Stimulated activated naive B cell treated with anti-CD40 and anti-IgM and Interleukin-4, amounts not matched to agents 10 μg/mL and 1 μg/mL and 100 μg/mL, for 72 hours (primary cell): ENCODE measurements at regions not wholly inside any gene's neighbourhood (a gene's known extent, or its start where the extent isn't known, plus 50 kb on each side); places are given as distances from the start of the nearest gene placed in this dataset.

Experiments used
- ATAC-seq, 2 donors: fragments of 150-1000 bp; cut with Tn5 transposase; replicated peaks; 2 replicates each; pipeline ENCODE4 v1.10.0; 2021; ENCODE audit warnings: moderate library complexity in 1 of 2
- DNase-seq: peaks from one replicate; pipeline ENCODE4 v3.0.0; 2021
- H3K27ac Mint-ChIP-seq: one replicate; pipeline ENCODE4 v1.8.0; 2022; ENCODE audit warnings: mild to moderate bottlenecking, mixed read lengths
- H3K27me3 Mint-ChIP-seq, 2 donors: one replicate each; pipeline ENCODE4 v1.8.0; 2022; ENCODE audit warnings: mixed read lengths in 2 of 2
- H3K36me3 Mint-ChIP-seq, 2 donors: one replicate each; pipeline ENCODE4 v1.8.0; 2022; ENCODE audit warnings: mixed read lengths in 2 of 2, mild to moderate bottlenecking in 1 of 2
- H3K4me1 Mint-ChIP-seq, 2 donors: one replicate each; pipeline ENCODE4 v1.8.0; 2022; ENCODE audit warnings: mixed read lengths in 2 of 2, mild to moderate bottlenecking in 1 of 2
- H3K4me3 Mint-ChIP-seq, 2 donors: one replicate each; pipeline ENCODE4 v1.8.0; 2022; ENCODE audit warnings: mild to moderate bottlenecking in 2 of 2, mixed read lengths in 2 of 2, moderate library complexity in 1 of 2
- H3K9me3 Mint-ChIP-seq, 2 donors: one replicate each; pipeline ENCODE4 v1.8.0; 2022; ENCODE audit warnings: mixed read lengths in 2 of 2, mild to moderate bottlenecking in 1 of 2

- Mint-ChIP-seq H3K9me3 (peaks cover 0 to 1% of the 10 kb centered on the region in 2 donors), H3K4me1 (no peaks in the 10 kb centered on the region), H3K27ac (no peak overlapping the region), H3K4me3 (no peak overlapping the region), H3K27me3 (no peaks in the 10 kb centered on the region), H3K36me3 (no peaks in the 10 kb centered on the region)
- ATAC-seq (no peak), DNase-seq (no peak)
These were observed 94.0 kb upstream of the LRRN1 start for GRCh38 chr3:3705090-3705775.

- ATAC-seq (no peak), DNase-seq (no peak)
- Mint-ChIP-seq H3K27me3 (no peaks in the 10 kb centered on the region), H3K27ac (no peak overlapping the region), H3K36me3 (no peaks in the 10 kb centered on the region), H3K9me3 (peaks cover 0 to 1% of the 10 kb centered on the region in 2 donors), H3K4me1 (no peaks in the 10 kb centered on the region), H3K4me3 (no peak overlapping the region)
These were observed 97.3 kb upstream of the LRRN1 start for GRCh38 chr3:3701949-3702348.

GRCh38 chr3:3699816-3700633, 99.2 kb upstream of the LRRN1 start:
- Mint-ChIP-seq H3K27ac (no peak overlapping the region), H3K4me1 (no peaks in the 10 kb centered on the region), H3K9me3 (peaks cover 0 to 1% of the 10 kb centered on the region in 2 donors), H3K4me3 (no peak overlapping the region), H3K27me3 (no peaks in the 10 kb centered on the region), H3K36me3 (no peaks in the 10 kb centered on the region)
- DNase-seq: no peak
- ATAC-seq: no peak

GRCh38 chr3:3699407-3699806, 99.8 kb upstream of the LRRN1 start:
- no peaks in the 10 kb centered on the region for H3K27me3 Mint-ChIP-seq
- ATAC-seq: no peak
- H3K9me3 Mint-ChIP-seq: peaks cover 0 to 1% of the 10 kb centered on the region in 2 donors
- H3K36me3 Mint-ChIP-seq: no peaks in the 10 kb centered on the region
- DNase-seq: no peak
- H3K4me1 Mint-ChIP-seq: no peaks in the 10 kb centered on the region
- no peak overlapping the region for H3K4me3 Mint-ChIP-seq
- H3K27ac Mint-ChIP-seq: no peak overlapping the region

GRCh38 chr3:3696345-3696744, 102.9 kb upstream of the LRRN1 start:
- Mint-ChIP-seq H3K9me3 (peaks cover 0 to 2% of the 10 kb centered on the region in 2 donors), H3K36me3 (no peaks in the 10 kb centered on the region), H3K4me1 (no peaks in the 10 kb centered on the region), H3K27me3 (no peaks in the 10 kb centered on the region), H3K4me3 (no peak overlapping the region), H3K27ac (no peak overlapping the region)
- DNase-seq: no peak
- no peak for ATAC-seq

- no peak for ATAC-seq
- H3K36me3 Mint-ChIP-seq: no peaks in the 10 kb centered on the region
These were observed 105.6 kb upstream of the LRRN1 start for GRCh38 chr3:3693593-3693992.

GRCh38 chr3:3689601-3690375, 109.4 kb upstream of the LRRN1 start:
- Mint-ChIP-seq H3K27ac (no peak overlapping the region), H3K36me3 (peaks cover 4 to 7% of the 10 kb centered on the region in 2 donors), H3K4me3 (no peak overlapping the region), H3K9me3 (peaks cover 6 to 9% of the 10 kb centered on the region in 2 donors), H3K27me3 (no peaks in the 10 kb centered on the region), H3K4me1 (peaks cover 4 to 13% of the 10 kb centered on the region in 2 donors)
- DNase-seq (no peak), ATAC-seq (no peak)

More at GRCh38 chr3:3693593-3693992, 105.6 kb upstream of the LRRN1 start:
- Mint-ChIP-seq H3K27me3 (no peaks in the 10 kb centered on the region), H3K9me3 (peaks cover 0 to 3% of the 10 kb centered on the region in 2 donors), H3K4me1 (no peaks in the 10 kb centered on the region), H3K27ac (no peak overlapping the region), H3K4me3 (no peak overlapping the region)
- DNase-seq: no peak

- Mint-ChIP-seq H3K4me3 (peak overlapping the region in 1 of 2 donors; percentile 21), H3K27me3 (no peaks in the 10 kb centered on the region)
These were observed 112.2 kb upstream of the LRRN1 start for GRCh38 chr3:3686907-3687648.

GRCh38 chr3:3685721-3686120, 113.5 kb upstream of the LRRN1 start:
- H3K4me3 Mint-ChIP-seq: no peak overlapping the region
- DNase-seq (no peak), ATAC-seq (no peak)
- peaks cover 4 to 7% of the 10 kb centered on the region in 2 donors for H3K36me3 Mint-ChIP-seq
- peaks cover 6 to 8% of the 10 kb centered on the region in 2 donors for H3K9me3 Mint-ChIP-seq
- H3K4me1 Mint-ChIP-seq: peaks cover 4 to 13% of the 10 kb centered on the region in 2 donors
- H3K27me3 Mint-ChIP-seq: no peaks in the 10 kb centered on the region
- no peak overlapping the region for H3K27ac Mint-ChIP-seq

More at GRCh38 chr3:3686907-3687648, 112.2 kb upstream of the LRRN1 start:
- DNase-seq (no peak), ATAC-seq (peak; percentile 89 to 91)
- Mint-ChIP-seq H3K27ac (peak overlapping the region; percentile 80), H3K4me1 (peaks cover 4 to 13% of the 10 kb centered on the region in 2 donors), H3K36me3 (peaks cover 4 to 7% of the 10 kb centered on the region in 2 donors), H3K9me3 (peaks cover 6 to 8% of the 10 kb centered on the region in 2 donors)

GRCh38 chr3:3683261-3683660, 116.0 kb upstream of the LRRN1 start:
- no peaks in the 10 kb centered on the region for H3K27me3 Mint-ChIP-seq
- peaks cover 4 to 7% of the 10 kb centered on the region in 2 donors for H3K36me3 Mint-ChIP-seq
- peaks cover 6% of the 10 kb centered on the region in 2 donors for H3K9me3 Mint-ChIP-seq
- DNase-seq (no peak), ATAC-seq (no peak)
- H3K4me1 Mint-ChIP-seq: peaks cover 4 to 13% of the 10 kb centered on the region in 2 donors
- H3K4me3 Mint-ChIP-seq: no peak overlapping the region
- no peak overlapping the region for H3K27ac Mint-ChIP-seq

GRCh38 chr3:3675801-3676200, 123.4 kb upstream of the LRRN1 start:
- DNase-seq: no peak
- Mint-ChIP-seq H3K9me3 (peaks cover 5 to 6% of the 10 kb centered on the region in 2 donors), H3K27ac (no peak overlapping the region), H3K4me3 (no peak overlapping the region), H3K27me3 (no peaks in the 10 kb centered on the region), H3K36me3 (peaks cover 0 to 4% of the 10 kb centered on the region in 2 donors), H3K4me1 (no peaks in the 10 kb centered on the region)
- no peak for ATAC-seq

GRCh38 chr3:3675186-3675585, 124.0 kb upstream of the LRRN1 start:
- ATAC-seq (no peak), DNase-seq (no peak)
- H3K27ac Mint-ChIP-seq: no peak overlapping the region
- H3K27me3 Mint-ChIP-seq: no peaks in the 10 kb centered on the region
- no peak overlapping the region for H3K4me3 Mint-ChIP-seq
- peaks cover 0 to 4% of the 10 kb centered on the region in 2 donors for H3K36me3 Mint-ChIP-seq
- peaks cover 5 to 6% of the 10 kb centered on the region in 2 donors for H3K9me3 Mint-ChIP-seq
- no peaks in the 10 kb centered on the region for H3K4me1 Mint-ChIP-seq

GRCh38 chr3:3666664-3667063, 132.6 kb upstream of the LRRN1 start:
- peak; percentile 24 for DNase-seq
- Mint-ChIP-seq H3K4me1 (peaks cover 11% of the 10 kb centered on the region in 2 donors), H3K9me3 (peaks cover 5 to 8% of the 10 kb centered on the region in 2 donors), H3K27ac (no peak overlapping the region), H3K4me3 (no peak overlapping the region), H3K27me3 (peaks cover 0 to 5% of the 10 kb centered on the region in 2 donors), H3K36me3 (peaks cover 0 to 4% of the 10 kb centered on the region in 2 donors)
- peak; percentile 96 to 99 for ATAC-seq
